ENCODE measurements at regions not wholly inside any gene's neighbourhood (a gene's known extent, or its start where the extent isn't known, plus 50 kb on each side); places are given as distances from the start of the nearest gene placed in this dataset.

DNA sequence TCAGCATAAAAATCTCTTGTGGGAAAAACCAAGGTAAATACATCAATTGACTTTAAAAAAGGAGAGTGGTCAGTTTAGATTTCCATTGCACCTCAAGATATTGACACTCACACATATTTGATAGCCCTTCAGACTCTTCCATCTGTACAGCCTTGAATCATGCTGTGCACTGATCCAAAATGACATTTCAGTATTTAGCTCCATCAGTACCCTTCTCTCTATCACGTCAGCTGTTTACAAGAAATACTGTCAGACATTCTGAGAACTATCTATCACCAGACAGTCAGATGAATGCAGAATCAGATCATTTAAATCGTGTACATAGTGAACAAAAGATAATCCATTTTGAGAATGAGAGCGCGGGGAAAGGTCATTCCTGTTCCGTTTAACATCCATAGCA is 511.9 kb downstream of the RPL10L start:
- Histone ChIP-seq H3K4me1 (ENCODE audit: control insufficient read depth in 4 of 4, insufficient read depth in 4 of 4, low read length in 3 of 4) (no peaks in the 10 kb centered on the region), H3K9me3 (ENCODE audit: control insufficient read depth in 4 of 4, low read length in 3 of 4) (no peaks in the 10 kb centered on the region), H3K27me3 (ENCODE audit: control insufficient read depth in 4 of 4, insufficient read depth in 4 of 4, low read length in 3 of 4) (no peaks in the 10 kb centered on the region), H3K9ac (ENCODE audit: low read depth in 1 of 2, low read length in 2 of 2) (no peak overlapping the region), H3K27ac (ENCODE audit: low read depth in 1 of 2, low read length in 2 of 2) (no peak overlapping the region), H3K36me3 (ENCODE audit: control insufficient read depth in 4 of 4, insufficient read depth in 3 of 4, low read depth in 1 of 4, low read length in 3 of 4) (no peaks in the 10 kb centered on the region), H3K4me3 (ENCODE audit: low read depth in 1 of 3, low read length in 3 of 3) (no peak overlapping the region)
- TF ChIP-seq, protein P1, sequence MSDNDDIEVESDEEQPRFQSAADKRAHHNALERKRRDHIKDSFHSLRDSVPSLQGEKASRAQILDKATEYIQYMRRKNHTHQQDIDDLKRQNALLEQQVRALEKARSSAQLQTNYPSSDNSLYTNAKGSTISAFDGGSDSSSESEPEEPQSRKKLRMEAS (IDR thresholded peaks at IDR 0.05), result no peak
- TF ChIP-seq HNF4A (conservative IDR thresholded peaks at IDR 0.05), result no peak
- no peak for TF ChIP-seq SP1 (IDR thresholded peaks at IDR 0.05)
- TF ChIP-seq, protein P2, sequence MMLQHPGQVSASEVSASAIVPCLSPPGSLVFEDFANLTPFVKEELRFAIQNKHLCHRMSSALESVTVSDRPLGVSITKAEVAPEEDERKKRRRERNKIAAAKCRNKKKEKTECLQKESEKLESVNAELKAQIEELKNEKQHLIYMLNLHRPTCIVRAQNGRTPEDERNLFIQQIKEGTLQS (IDR thresholded peaks at IDR 0.05), result no peak
- no peak for TF ChIP-seq JUND (IDR thresholded peaks at IDR 0.05)
- TF ChIP-seq GABPA (IDR thresholded peaks at IDR 0.05 in 1 of 2, conservative IDR thresholded peaks at IDR 0.05 in 1 of 2), result no peak
- TF ChIP-seq, protein P3, sequence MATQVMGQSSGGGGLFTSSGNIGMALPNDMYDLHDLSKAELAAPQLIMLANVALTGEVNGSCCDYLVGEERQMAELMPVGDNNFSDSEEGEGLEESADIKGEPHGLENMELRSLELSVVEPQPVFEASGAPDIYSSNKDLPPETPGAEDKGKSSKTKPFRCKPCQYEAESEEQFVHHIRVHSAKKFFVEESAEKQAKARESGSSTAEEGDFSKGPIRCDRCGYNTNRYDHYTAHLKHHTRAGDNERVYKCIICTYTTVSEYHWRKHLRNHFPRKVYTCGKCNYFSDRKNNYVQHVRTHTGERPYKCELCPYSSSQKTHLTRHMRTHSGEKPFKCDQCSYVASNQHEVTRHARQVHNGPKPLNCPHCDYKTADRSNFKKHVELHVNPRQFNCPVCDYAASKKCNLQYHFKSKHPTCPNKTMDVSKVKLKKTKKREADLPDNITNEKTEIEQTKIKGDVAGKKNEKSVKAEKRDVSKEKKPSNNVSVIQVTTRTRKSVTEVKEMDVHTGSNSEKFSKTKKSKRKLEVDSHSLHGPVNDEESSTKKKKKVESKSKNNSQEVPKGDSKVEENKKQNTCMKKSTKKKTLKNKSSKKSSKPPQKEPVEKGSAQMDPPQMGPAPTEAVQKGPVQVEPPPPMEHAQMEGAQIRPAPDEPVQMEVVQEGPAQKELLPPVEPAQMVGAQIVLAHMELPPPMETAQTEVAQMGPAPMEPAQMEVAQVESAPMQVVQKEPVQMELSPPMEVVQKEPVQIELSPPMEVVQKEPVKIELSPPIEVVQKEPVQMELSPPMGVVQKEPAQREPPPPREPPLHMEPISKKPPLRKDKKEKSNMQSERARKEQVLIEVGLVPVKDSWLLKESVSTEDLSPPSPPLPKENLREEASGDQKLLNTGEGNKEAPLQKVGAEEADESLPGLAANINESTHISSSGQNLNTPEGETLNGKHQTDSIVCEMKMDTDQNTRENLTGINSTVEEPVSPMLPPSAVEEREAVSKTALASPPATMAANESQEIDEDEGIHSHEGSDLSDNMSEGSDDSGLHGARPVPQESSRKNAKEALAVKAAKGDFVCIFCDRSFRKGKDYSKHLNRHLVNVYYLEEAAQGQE (IDR thresholded peaks at IDR 0.05), result no peak
- TF ChIP-seq TAF1 (conservative IDR thresholded peaks at IDR 0.05), result no peak
- no peak for TF ChIP-seq FOXA1 (IDR thresholded peaks at IDR 0.05)
- no peak for TF ChIP-seq YY1 (IDR thresholded peaks at IDR 0.05)
- TF ChIP-seq HNF4G (IDR thresholded peaks at IDR 0.05), result no peak
- no peak for TF ChIP-seq RAD21 (IDR thresholded peaks at IDR 0.05)
- TF ChIP-seq, protein P4, sequence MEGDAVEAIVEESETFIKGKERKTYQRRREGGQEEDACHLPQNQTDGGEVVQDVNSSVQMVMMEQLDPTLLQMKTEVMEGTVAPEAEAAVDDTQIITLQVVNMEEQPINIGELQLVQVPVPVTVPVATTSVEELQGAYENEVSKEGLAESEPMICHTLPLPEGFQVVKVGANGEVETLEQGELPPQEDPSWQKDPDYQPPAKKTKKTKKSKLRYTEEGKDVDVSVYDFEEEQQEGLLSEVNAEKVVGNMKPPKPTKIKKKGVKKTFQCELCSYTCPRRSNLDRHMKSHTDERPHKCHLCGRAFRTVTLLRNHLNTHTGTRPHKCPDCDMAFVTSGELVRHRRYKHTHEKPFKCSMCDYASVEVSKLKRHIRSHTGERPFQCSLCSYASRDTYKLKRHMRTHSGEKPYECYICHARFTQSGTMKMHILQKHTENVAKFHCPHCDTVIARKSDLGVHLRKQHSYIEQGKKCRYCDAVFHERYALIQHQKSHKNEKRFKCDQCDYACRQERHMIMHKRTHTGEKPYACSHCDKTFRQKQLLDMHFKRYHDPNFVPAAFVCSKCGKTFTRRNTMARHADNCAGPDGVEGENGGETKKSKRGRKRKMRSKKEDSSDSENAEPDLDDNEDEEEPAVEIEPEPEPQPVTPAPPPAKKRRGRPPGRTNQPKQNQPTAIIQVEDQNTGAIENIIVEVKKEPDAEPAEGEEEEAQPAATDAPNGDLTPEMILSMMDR (IDR thresholded peaks at IDR 0.05; ENCODE audit: low read depth, low read length, missing input control), result no peak
- TF ChIP-seq, protein P5, sequence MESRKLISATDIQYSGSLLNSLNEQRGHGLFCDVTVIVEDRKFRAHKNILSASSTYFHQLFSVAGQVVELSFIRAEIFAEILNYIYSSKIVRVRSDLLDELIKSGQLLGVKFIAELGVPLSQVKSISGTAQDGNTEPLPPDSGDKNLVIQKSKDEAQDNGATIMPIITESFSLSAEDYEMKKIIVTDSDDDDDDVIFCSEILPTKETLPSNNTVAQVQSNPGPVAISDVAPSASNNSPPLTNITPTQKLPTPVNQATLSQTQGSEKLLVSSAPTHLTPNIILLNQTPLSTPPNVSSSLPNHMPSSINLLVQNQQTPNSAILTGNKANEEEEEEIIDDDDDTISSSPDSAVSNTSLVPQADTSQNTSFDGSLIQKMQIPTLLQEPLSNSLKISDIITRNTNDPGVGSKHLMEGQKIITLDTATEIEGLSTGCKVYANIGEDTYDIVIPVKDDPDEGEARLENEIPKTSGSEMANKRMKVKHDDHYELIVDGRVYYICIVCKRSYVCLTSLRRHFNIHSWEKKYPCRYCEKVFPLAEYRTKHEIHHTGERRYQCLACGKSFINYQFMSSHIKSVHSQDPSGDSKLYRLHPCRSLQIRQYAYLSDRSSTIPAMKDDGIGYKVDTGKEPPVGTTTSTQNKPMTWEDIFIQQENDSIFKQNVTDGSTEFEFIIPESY (IDR thresholded peaks at IDR 0.05), result no peak
- TF ChIP-seq FOXA2 (IDR thresholded peaks at IDR 0.05), result no peak
- no peak for TF ChIP-seq NR2F2 (IDR thresholded peaks at IDR 0.05)
- WGBS, result 68% methylated on average over 5 of the region's 5 CpGs
- no peak for DNase-seq (ENCODE audit: low spot score)

DNA sequence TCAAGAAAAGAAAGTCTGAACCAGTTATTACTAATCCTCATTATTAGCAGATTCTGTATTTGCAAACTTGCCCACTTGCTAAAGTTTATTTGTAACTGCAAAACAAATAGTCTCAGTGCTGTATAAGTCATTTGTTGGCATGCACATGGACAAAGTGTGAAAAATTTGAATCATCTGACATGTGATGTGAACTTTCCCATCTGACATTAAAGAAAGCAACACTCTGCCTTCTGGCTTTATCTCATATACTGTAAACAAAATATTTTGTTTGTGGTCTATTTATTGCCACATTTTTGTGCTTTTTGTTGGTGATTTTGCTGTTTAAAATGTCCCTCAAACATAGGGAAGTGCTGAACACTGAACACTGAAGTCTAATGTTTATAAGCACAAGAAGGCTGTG is 513.8 kb downstream of the RPL10L start:
- no peak for DNase-seq (ENCODE audit: low spot score)
- Histone ChIP-seq H3K4me1 (ENCODE audit: control insufficient read depth in 4 of 4, insufficient read depth in 4 of 4, low read length in 3 of 4) (no peaks in the 10 kb centered on the region), H3K27ac (ENCODE audit: low read depth in 1 of 2, low read length in 2 of 2) (no peak overlapping the region), H3K4me3 (ENCODE audit: low read depth in 1 of 3, low read length in 3 of 3) (no peak overlapping the region), H3K27me3 (ENCODE audit: control insufficient read depth in 4 of 4, insufficient read depth in 4 of 4, low read length in 3 of 4) (no peaks in the 10 kb centered on the region), H3K9me3 (ENCODE audit: control insufficient read depth in 4 of 4, low read length in 3 of 4) (no peaks in the 10 kb centered on the region), H3K9ac (ENCODE audit: low read depth in 1 of 2, low read length in 2 of 2) (no peak overlapping the region), H3K36me3 (ENCODE audit: control insufficient read depth in 4 of 4, insufficient read depth in 3 of 4, low read depth in 1 of 4, low read length in 3 of 4) (no peaks in the 10 kb centered on the region)
- TF ChIP-seq, protein P1 (IDR thresholded peaks at IDR 0.05), result no peak
- TF ChIP-seq, protein P5 (IDR thresholded peaks at IDR 0.05), result no peak
- TF ChIP-seq, protein P3 (IDR thresholded peaks at IDR 0.05), result no peak
- TF ChIP-seq, protein P2 (IDR thresholded peaks at IDR 0.05), result no peak
- TF ChIP-seq FOXA1 (IDR thresholded peaks at IDR 0.05) (no peak), EGR1 (IDR thresholded peaks at IDR 0.05; ENCODE audit: low read depth in 2 of 2) (no peak)

Data from liver (tissue), 8 donors.